K562 (cell line): ENCODE measurements at regions not wholly inside any gene's neighbourhood (a gene's known extent, or its start where the extent isn't known, plus 50 kb on each side); places are given as distances from the start of the nearest gene placed in this dataset.

Source experiments
- ATAC-seq: fragments of 200-7000 bp; cut with Tn5 transposase; 3 replicates; pipeline ENCODE4 v1.9.1; 2020; ENCODE audit warnings: moderate library complexity
- BruUV-seq: library from RNA; stranded (reverse); fragments of 400-500 nt; replicated peaks from 2 replicates; lab custom pipeline; 2021; lab: Mats Ljungman, UMichigan
- CTCF ChIA-PET: fragments of 300-600 bp; formaldehyde crosslinking; extraction: SDS; loops from one replicate; lab custom pipeline; 2021; ENCODE audit warnings: low intra/inter-chr PET ratio; lab: Yijun Ruan, JAX
- POLR2A ChIA-PET: fragments of 300-600, 350-650 bp; sonication (Branson Sonifier 250); formaldehyde crosslinking; extraction: SDS; loops from one replicate; lab custom pipeline; 2021; ENCODE audit warnings: antibody characterized with exemption, inconsistent platforms; lab: Yijun Ruan, JAX
- DNase-seq, 4 experiments: peaks; one replicate each; pipeline versions ENCODE4 v3.0.0 to v3.0.0-alpha.2; 2011 to 2018; ENCODE audit warnings: low spot score in 3 of 4, mixed read lengths in 3 of 4; ENCODE audit errors: extremely low read depth in 1 of 4
- FAIRE-seq: peaks from 2 replicates; lab custom pipeline; 2011; peaks lifted over from hg19 to GRCh38; lab: Jason Lieb, UNC
- H2AFZ ChIP-seq: 2 replicates; pipeline ENCODE4 v1.6.0; 2011; ENCODE audit warnings: low read depth, low read length, control low read depth, inconsistent platforms
- H3K27ac ChIP-seq: fragments of 200-600 bp; 3 replicates; pipeline ENCODE4 v1.8.0; 2011; ENCODE audit warnings: low read depth, mild to moderate bottlenecking, control low read depth, inconsistent platforms, low read length, moderate library complexity, mixed read lengths; ENCODE audit errors: extremely low read depth
- H3K27me3 ChIP-seq, 2 experiments: fragments of 300-600 bp in 1 of 2; 2 replicates in 1 of 2; 3 replicates in 1 of 2; pipeline versions ENCODE4 v1.6.0 to v1.8.0; 2011; ENCODE audit warnings: inconsistent platforms in 2 of 2, low read length in 2 of 2, mild to moderate bottlenecking in 1 of 2, mixed read lengths in 1 of 2, moderate library complexity in 1 of 2; ENCODE audit not compliant: control insufficient read depth in 2 of 2, insufficient read depth in 2 of 2
- H3K36me3 ChIP-seq: fragments of 300-600 bp; 3 replicates; pipeline ENCODE4 v1.8.0; 2011; ENCODE audit warnings: mild to moderate bottlenecking, low read length, inconsistent platforms; ENCODE audit not compliant: control insufficient read depth, insufficient read depth
- H3K4me1 ChIP-seq, 2 experiments: fragments of 200-600 bp in 1 of 2; replicated peaks in 1 of 2; 2 replicates in 1 of 2; 3 replicates in 1 of 2; pipeline versions ENCODE4 v1.5.1 to v1.8.0; 2011; ENCODE audit warnings: inconsistent platforms in 2 of 2, low read length in 2 of 2, mild to moderate bottlenecking in 1 of 2, mixed read lengths in 1 of 2, moderate library complexity in 1 of 2; ENCODE audit not compliant: control insufficient read depth in 2 of 2, insufficient read depth in 2 of 2
- H3K4me2 ChIP-seq: 2 replicates; pipeline ENCODE4 v1.6.1; 2011; ENCODE audit warnings: low read length, control low read depth, inconsistent platforms, mixed read lengths; ENCODE audit not compliant: insufficient read depth
- H3K4me3 ChIP-seq: fragments of 200-600 bp; sonication (generic), shearing (Covaris generic); 2 replicates; pipeline ENCODE4 v1.5.1; 2016; ENCODE audit warnings: control low read depth, inconsistent platforms
- H3K79me2 ChIP-seq: fragments of 200-600 bp; 3 replicates; pipeline ENCODE4 v1.8.0; 2011; ENCODE audit warnings: low read length, inconsistent platforms; ENCODE audit not compliant: control insufficient read depth, insufficient read depth
- H3K9ac ChIP-seq, 2 experiments: 2 replicates each; pipeline versions ENCODE4 v1.6.0 to v1.6.1; 2011; ENCODE audit warnings: low read depth in 2 of 2, low read length in 2 of 2, control low read depth in 1 of 2, inconsistent platforms in 1 of 2, mild to moderate bottlenecking in 1 of 2, mixed read lengths in 1 of 2; ENCODE audit not compliant: insufficient read depth in 1 of 2
- H3K9me1 ChIP-seq: one replicate; pipeline ENCODE4 v1.6.0; 2011; ENCODE audit warnings: inconsistent platforms, mild to moderate bottlenecking, low read length, moderate library complexity; ENCODE audit not compliant: control insufficient read depth, insufficient read depth
- H3K9me3 ChIP-seq: replicated peaks from 2 replicates; pipeline ENCODE4 v1.5.1; 2011; ENCODE audit warnings: low read depth, low read length, inconsistent platforms; ENCODE audit not compliant: control insufficient read depth, insufficient read depth
- H4K20me1 ChIP-seq: replicated peaks from 2 replicates; pipeline ENCODE4 v1.6.1; 2011; ENCODE audit warnings: low read length, inconsistent platforms, mixed read lengths; ENCODE audit not compliant: control insufficient read depth, insufficient read depth
- ILK ChIP-seq: fragments of 450-650 bp; IDR thresholded peaks from 2 replicates; pipeline ENCODE4 v1.6.1; 2016; ENCODE audit warnings: missing genetic modification characterization, low read depth, mild to moderate bottlenecking, missing compliant biosample characterization, moderate library complexity, borderline replicate concordance
- KDM5B ChIP-seq: fragments of 200-600 bp; sonication (generic); IDR thresholded peaks from 2 replicates; pipeline ENCODE4 v1.6.1; 2012; ENCODE audit warnings: low read depth, mild to moderate bottlenecking, moderate library complexity, low read length, control low read depth, inconsistent platforms; ENCODE audit not compliant: insufficient replicate concordance
- RAD51 ChIP-seq: fragments of 450-650 bp; IDR thresholded peaks from 2 replicates; pipeline ENCODE4 v1.7.1; 2016; ENCODE audit warnings: low read depth, mild to moderate bottlenecking, borderline replicate concordance
- TBP ChIP-seq: optimal IDR thresholded peaks from 2 replicates; pipeline ENCODE3; 2011; ENCODE audit warnings: low read depth, low read length, improper control_type of control experiment
- TRIM24 ChIP-seq, 2 experiments: fragments of 450-650 bp; IDR thresholded peaks; 2 replicates each; pipeline ENCODE4 v1.6.1; 2016
- ZSCAN32 ChIP-seq: fragments of 450-650 bp; formaldehyde crosslinking; IDR thresholded peaks from 2 replicates; pipeline ENCODE4 v1.4.0; 2020; ENCODE audit warnings: mild to moderate bottlenecking, moderate library complexity
- WGBS: fragments of 100-300 bp; shearing (Covaris generic); methylation state at CpG from one replicate; pipeline ENCODE4 v1.1.6; 2016; ENCODE audit warnings: low coverage, mixed read lengths; ENCODE audit not compliant: insufficient coverage; ENCODE audit errors: missing lambda C conversion rate; 5-methylcytosine and 5-hydroxymethylcytosine counted together
- in situ Hi-C: fragments of 300-500 bp; cut with MboI; formaldehyde crosslinking; loops from 4 replicates; pipeline ENCODE4 v1.15.0; 2018; ENCODE audit warnings: inconsistent platforms, mixed read lengths
- intact Hi-C: fragments of 100-400 bp; cut with micrococcal nuclease; formaldehyde crosslinking; loops from 2 replicates; pipeline ENCODE4 v1.14.2; 2022

DNA sequence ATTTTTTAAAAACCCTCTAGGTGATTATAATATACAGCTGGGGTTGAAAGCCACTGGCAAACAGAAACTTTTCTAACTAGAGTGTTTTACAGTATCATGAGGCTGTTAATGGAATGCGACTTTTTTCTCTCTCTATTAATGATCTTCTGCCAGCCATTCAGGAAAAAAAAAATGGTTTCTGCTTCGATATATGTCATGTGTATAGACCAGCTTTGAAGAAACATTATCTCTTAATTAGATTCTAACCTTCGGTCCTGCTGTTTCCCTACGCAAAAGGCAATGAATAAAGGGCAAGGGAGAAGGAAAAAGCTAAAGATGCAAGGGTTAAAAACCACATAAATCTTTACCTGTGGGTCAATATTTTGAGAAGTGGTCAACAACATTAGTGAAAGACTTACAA is 1662.1 kb upstream of the TENM3 start:
- no peak overlapping the region for H3K4me3 ChIP-seq
- no peaks in the 10 kb centered on the region for H3K79me2 ChIP-seq
- BruUV-seq: no TSS peak
- H3K4me2 ChIP-seq: no peak overlapping the region
- H3K36me3 ChIP-seq: no peaks in the 10 kb centered on the region
- no peak overlapping the region for H3K27ac ChIP-seq
- POLR2A ChIA-PET: no interaction called here
- intact Hi-C loops: no loop called here
- no peak for FAIRE-seq
- no peak for ATAC-seq
- no peak for DNase-seq
- no peaks in the 10 kb centered on the region for H3K27me3 ChIP-seq
- in situ Hi-C loops: no loop called here
- no peaks in the 10 kb centered on the region for H4K20me1 ChIP-seq
- 0% methylated on average over 4 of the region's 4 CpGs for WGBS
- no peaks in the 10 kb centered on the region for H3K9me1 ChIP-seq
- H2AFZ ChIP-seq: no peak overlapping the region
- no peak for TF ChIP-seq KDM5B
- TF ChIP-seq, all 486 proteins: peak for 0
- H3K4me1 ChIP-seq: no peaks in the 10 kb centered on the region
- no peaks in the 10 kb centered on the region; the same call in 1 of the 2 replicates for H3K9me3 ChIP-seq
- CTCF ChIA-PET: no interaction called here
- no peak overlapping the region for H3K9ac ChIP-seq

DNA sequence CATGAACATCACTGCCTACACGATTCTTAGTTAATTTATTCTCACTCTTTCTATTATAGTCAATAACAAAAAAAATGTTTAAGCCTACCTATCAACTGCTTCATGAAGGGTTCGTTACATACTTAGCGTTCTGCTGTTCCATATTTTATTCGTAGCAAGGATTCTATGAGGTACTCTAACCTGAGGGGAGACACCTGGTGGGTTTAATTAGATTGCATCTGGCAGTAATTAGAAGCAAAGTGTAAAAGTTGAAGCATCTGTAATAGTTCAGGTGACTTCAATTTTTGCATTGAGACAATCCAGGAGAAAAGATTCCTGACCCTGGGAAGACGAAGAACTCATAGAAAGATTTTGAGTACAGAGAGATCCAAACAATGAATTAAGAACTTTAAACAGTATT is 1655.8 kb upstream of the TENM3 start:
- no peaks in the 10 kb centered on the region for H3K4me1 ChIP-seq
- POLR2A ChIA-PET: no interaction called here
- in situ Hi-C loops: no loop called here
- intact Hi-C loops: no loop called here
- no peak overlapping the region for H3K27ac ChIP-seq
- BruUV-seq: no TSS peak
- 0% methylated on average over 5 of the region's 5 CpGs for WGBS
- ATAC-seq: no peak
- no peaks in the 10 kb centered on the region for H3K9me1 ChIP-seq
- H3K4me3 ChIP-seq: no peak overlapping the region
- no peak for TF ChIP-seq ILK (tag)
- TF ChIP-seq RAD51: no peak
- TF ChIP-seq TRIM24 (IDR thresholded peaks at IDR 0.05): no peak
- TF ChIP-seq ZSCAN32 (CRISPR knock-in tag): no peak
- TF ChIP-seq TBP: no peak
- no peaks in the 10 kb centered on the region for H3K36me3 ChIP-seq
- no peak overlapping the region for H2AFZ ChIP-seq
- no peaks in the 10 kb centered on the region for H3K27me3 ChIP-seq
- no peak overlapping the region for H3K9ac ChIP-seq
- DNase-seq: no peak
- FAIRE-seq: no peak
- no peak overlapping the region for H3K4me2 ChIP-seq
- H4K20me1 ChIP-seq: no peaks in the 10 kb centered on the region
- no peaks in the 10 kb centered on the region; the same call in 1 of the 2 replicates for H3K9me3 ChIP-seq
- H3K79me2 ChIP-seq: no peaks in the 10 kb centered on the region
- CTCF ChIA-PET: no interaction called here
